DOHH2 (cell line): ENCODE measurements at regions not wholly inside any gene's neighbourhood (a gene's known extent, or its start where the extent isn't known, plus 50 kb on each side); places are given as distances from the start of the nearest gene placed in this dataset.

Source experiments
- H3F3A ChIP-seq: fragments of 200-600 bp; sonication (generic), shearing (Covaris generic); 2 replicates; pipeline ENCODE4 v1.6.0; 2016; ENCODE audit warnings: antibody characterized with exemption, mild to moderate bottlenecking; ENCODE audit not compliant: control insufficient read depth, insufficient read depth
- H3K27ac ChIP-seq: fragments of 200-600 bp; sonication (generic); 2 replicates; pipeline ENCODE4 v1.5.1; 2014; ENCODE audit warnings: low read depth, mild to moderate bottlenecking, low read length, moderate library complexity
- H3K27me3 ChIP-seq: fragments of 200-600 bp; sonication (generic); 2 replicates; pipeline ENCODE4 v1.6.1; 2014; ENCODE audit warnings: mild to moderate bottlenecking, low read length, mixed read lengths; ENCODE audit not compliant: control insufficient read depth
- H3K36me3 ChIP-seq: fragments of 200-600 bp; sonication (generic); 2 replicates; pipeline ENCODE4 v1.6.1; 2014; ENCODE audit warnings: mild to moderate bottlenecking, low read length, moderate library complexity, mixed read lengths; ENCODE audit not compliant: control insufficient read depth
- H3K4me1 ChIP-seq: fragments of 200-600 bp; sonication (generic); 2 replicates; pipeline ENCODE4 v1.6.1; 2014; ENCODE audit warnings: mild to moderate bottlenecking, low read length, mixed read lengths; ENCODE audit not compliant: control insufficient read depth
- H3K4me2 ChIP-seq: fragments of 200-600 bp; sonication (generic); 2 replicates; pipeline ENCODE4 v1.6.0; 2014; ENCODE audit warnings: mild to moderate bottlenecking, low read length, moderate library complexity
- H3K4me3 ChIP-seq: fragments of 200-600 bp; sonication (generic); 2 replicates; pipeline ENCODE4 v1.5.1; 2014; ENCODE audit warnings: mild to moderate bottlenecking, low read length, mixed read lengths
- H3K79me2 ChIP-seq: fragments of 200-600 bp; sonication (generic); 2 replicates; pipeline ENCODE4 v1.6.1; 2014; ENCODE audit warnings: mild to moderate bottlenecking, low read length, mixed read lengths; ENCODE audit not compliant: control insufficient read depth
- H3K9me2 ChIP-seq: fragments of 200-600 bp; sonication (generic); replicated peaks from 2 replicates; pipeline ENCODE4 v1.6.1; 2014; ENCODE audit warnings: mild to moderate bottlenecking, low read length, mixed read lengths; ENCODE audit not compliant: control insufficient read depth
- H3K9me3 ChIP-seq: fragments of 200-600 bp; sonication (generic); 2 replicates; pipeline ENCODE4 v1.6.1; 2014; ENCODE audit warnings: antibody characterized with exemption, low read length, mixed read lengths; ENCODE audit not compliant: control insufficient read depth, insufficient read depth
- H4K20me1 ChIP-seq: fragments of 200-600 bp; sonication (generic); 2 replicates; pipeline ENCODE4 v1.6.0; 2014; ENCODE audit warnings: low read depth, mild to moderate bottlenecking, antibody characterized with exemption, low read length, moderate library complexity; ENCODE audit not compliant: control insufficient read depth, insufficient read depth
- CTCF ChIP-seq: fragments of 200-600 bp; sonication (generic); IDR thresholded peaks from one replicate; pipeline ENCODE4 v1.5.1; 2014; ENCODE audit warnings: antibody characterized with exemption, mild to moderate bottlenecking, low read depth, low read length; ENCODE audit not compliant: poor library complexity, severe bottlenecking
- EZH2phosphoT487 ChIP-seq: fragments of 200-600 bp; sonication (generic); IDR thresholded peaks from 2 replicates; pipeline ENCODE4 v1.6.1; 2017; ENCODE audit warnings: borderline replicate concordance, mild to moderate bottlenecking, antibody characterized with exemption, low read length, moderate library complexity, mixed read lengths

DNA sequence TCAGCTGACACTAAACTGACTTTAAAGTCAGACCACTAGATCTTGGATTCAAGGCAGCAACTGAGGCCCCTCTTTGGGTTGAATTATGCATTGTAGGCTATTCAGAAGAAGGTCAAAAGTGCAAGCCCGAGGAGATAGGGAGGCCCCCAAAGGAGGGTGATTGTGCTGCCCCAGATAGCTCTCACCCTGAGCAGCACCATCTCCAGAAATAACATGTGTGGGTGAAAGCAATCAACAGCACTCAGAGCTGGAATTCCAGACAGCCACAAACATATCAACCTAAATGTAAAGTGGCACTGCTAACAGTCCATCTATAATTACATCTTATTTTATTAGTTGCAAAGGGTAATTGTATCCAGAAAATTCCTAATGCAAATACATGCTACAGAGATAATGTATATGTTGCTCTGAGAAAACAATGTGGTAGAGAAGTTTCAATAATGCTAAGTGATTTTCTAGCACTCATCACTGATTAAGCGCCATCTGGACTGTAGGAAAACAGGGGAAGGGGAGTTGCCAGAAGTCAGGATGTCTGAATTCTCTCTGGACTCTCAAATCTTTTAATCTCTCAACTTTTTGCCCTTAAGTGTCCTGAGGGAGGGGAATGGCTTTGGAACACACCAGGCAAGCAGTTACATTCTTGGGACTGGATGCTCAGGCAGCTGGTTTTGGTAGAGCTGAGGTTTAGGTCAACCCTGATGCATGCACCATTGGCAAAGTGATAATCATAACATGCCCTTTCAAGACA is 61.8 kb upstream of the SFRP2 start:
- no peak overlapping the region for H3K4me3 ChIP-seq

DNA sequence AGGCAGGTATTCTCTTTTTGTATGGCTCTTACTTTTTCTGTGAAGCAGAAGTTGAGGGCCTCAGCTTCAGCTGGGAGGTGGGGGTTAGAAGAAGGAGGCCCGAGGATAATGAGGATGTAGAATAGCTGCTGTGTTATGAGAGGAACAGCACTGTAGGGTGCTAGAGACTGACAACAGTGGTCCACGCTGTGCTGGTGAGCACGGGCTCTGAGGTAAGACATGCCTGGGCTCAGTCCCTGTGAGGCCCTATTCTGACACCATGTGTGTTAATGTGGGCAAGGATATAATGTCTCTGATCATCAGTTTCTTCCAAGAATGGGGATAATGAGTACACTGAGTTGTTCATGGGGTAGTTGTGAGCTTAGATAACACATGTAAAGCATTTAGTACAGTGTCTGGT is 55.3 kb upstream of the SFRP2 start:
- H3K4me3 ChIP-seq: no peak overlapping the region
- H3F3A ChIP-seq: no peaks in the 10 kb centered on the region
- no peaks in the 10 kb centered on the region for H4K20me1 ChIP-seq
- no peaks in the 10 kb centered on the region for H3K36me3 ChIP-seq
- no peaks in the 10 kb centered on the region for H3K79me2 ChIP-seq
- TF ChIP-seq EZH2phosphoT487 (no peak), CTCF (no peak)
- no peaks in the 10 kb centered on the region for H3K9me3 ChIP-seq
- H3K4me2 ChIP-seq: no peak overlapping the region
- H3K4me1 ChIP-seq: no peaks in the 10 kb centered on the region
- H3K27me3 ChIP-seq: no peaks in the 10 kb centered on the region
- no peak overlapping the region for H3K27ac ChIP-seq
- no peaks in the 10 kb centered on the region for H3K9me2 ChIP-seq

More for the DNA sequence above, 61.8 kb upstream of the SFRP2 start:
- no peaks in the 10 kb centered on the region for H3F3A ChIP-seq
- no peak overlapping the region for H3K27ac ChIP-seq
- TF ChIP-seq EZH2phosphoT487 (no peak), CTCF (no peak)
- no peaks in the 10 kb centered on the region for H3K27me3 ChIP-seq
- H3K79me2 ChIP-seq: no peaks in the 10 kb centered on the region
- H3K36me3 ChIP-seq: no peaks in the 10 kb centered on the region
- H3K4me2 ChIP-seq: no peak overlapping the region
- no peaks in the 10 kb centered on the region for H3K9me3 ChIP-seq
- H4K20me1 ChIP-seq: no peaks in the 10 kb centered on the region
- H3K9me2 ChIP-seq: no peaks in the 10 kb centered on the region
- H3K4me1 ChIP-seq: no peaks in the 10 kb centered on the region
